Spleen (tissue), 11 donors: ENCODE measurements at regions not wholly inside any gene's neighbourhood (a gene's known extent, or its start where the extent isn't known, plus 50 kb on each side); places are given as distances from the start of the nearest gene placed in this dataset.

Source experiments
- DNase-seq: peaks from one replicate; pipeline ENCODE4 v3.0.0-alpha.2; 2020
- H3K27ac ChIP-seq, 8 donors: fragments of 200-600 bp; sonication (generic) in 7 of 8; 1 replicate in 4 of 8; 2 replicates in 4 of 8; pipeline versions ENCODE4 v1.5.0 to v1.8.0; 2016 to 2021; ENCODE audit warnings: inconsistent platforms in 4 of 8, mild to moderate bottlenecking in 4 of 8, moderate library complexity in 1 of 8
- H3K27me3 ChIP-seq, 7 donors: fragments of 200-600 bp; sonication (generic) in 6 of 7; replicated peaks in 1 of 7; 1 replicate in 4 of 7; 2 replicates in 3 of 7; pipeline versions ENCODE4 v1.5.0 to v1.8.0; 2016 to 2021; ENCODE audit warnings: inconsistent platforms in 3 of 7, mild to moderate bottlenecking in 1 of 7
- H3K36me3 ChIP-seq, 6 donors: fragments of 200-600 bp; sonication (generic) in 5 of 6; 1 replicate in 4 of 6; 2 replicates in 2 of 6; pipeline versions ENCODE4 v1.5.0 to v1.8.0; 2016 to 2021; ENCODE audit warnings: inconsistent platforms in 2 of 6
- H3K4me1 ChIP-seq, 6 donors: fragments of 200-600 bp; sonication (generic) in 5 of 6; 1 replicate in 3 of 6; 2 replicates in 3 of 6; pipeline versions ENCODE4 v1.5.0 to v1.8.0; 2016 to 2021; ENCODE audit warnings: inconsistent platforms in 3 of 6
- H3K4me3 ChIP-seq, 8 donors: fragments of 200-600 bp; sonication (generic) in 7 of 8; 1 replicate in 4 of 8; 2 replicates in 4 of 8; pipeline versions ENCODE4 v1.5.0 to v1.8.0; 2016 to 2021; ENCODE audit warnings: inconsistent platforms in 4 of 8, mild to moderate bottlenecking in 4 of 8, moderate library complexity in 2 of 8
- H3K9me3 ChIP-seq, 8 donors: fragments of 200-600 bp; sonication (generic) in 7 of 8; 1 replicate in 4 of 8; 2 replicates in 4 of 8; pipeline versions ENCODE4 v1.5.0 to v1.8.0; 2016 to 2021; ENCODE audit warnings: inconsistent platforms in 4 of 8
- POLR2A ChIP-seq, 3 donors: fragments of 450-650 bp; IDR thresholded peaks; one replicate each; pipeline ENCODE4 v1.5.1; 2017; ENCODE audit warnings: antibody characterized with exemption in 3 of 3, mild to moderate bottlenecking in 1 of 3
- POLR2AphosphoS5 ChIP-seq, 3 donors: sonication (generic); formaldehyde crosslinking; IDR thresholded peaks; one replicate each; pipeline ENCODE4 v1.5.1; 2017; ENCODE audit warnings: antibody characterized with exemption in 3 of 3
- WGBS, 5 donors: extraction: QIAGEN DNeasy Blood & Tissue Kit in 3 of 5; methylation state at CpG; one replicate each; pipeline versions ENCODE4 v1.1.5 to v1.1.7; 2013 to 2018; 5-methylcytosine and 5-hydroxymethylcytosine counted together
- intact Hi-C: fragments of 100-400 bp; cut with DNase I; formaldehyde crosslinking; loops from one replicate; pipeline ENCODE4 v1.15.0; 2023; ENCODE audit warnings: low total_unique reads
- TF ChIP-seq, protein P1 (sequence below), 11 experiments: fragments of 200-600 bp in 7 of 11; fragments of 450-650 bp in 4 of 11; sonication (generic) in 4 of 11; IDR thresholded peaks in 8 of 11; conservative IDR thresholded peaks in 3 of 11; 1 replicate in 7 of 11; 2 replicates in 4 of 11; pipeline versions ENCODE4 v1.4.0 to v1.8.0; 2016 to 2021; ENCODE audit warnings: antibody characterized with exemption in 11 of 11, inconsistent platforms in 4 of 11, mild to moderate bottlenecking in 1 of 11
- donor health status: healthy with polysubstance abuse.
- donor health status: DM: no; HTN: no; CAD: no; lungs with moderate emphysema.
- donor health status: DM: no; HTN: no; CAD: no.
- donor health status: Bipolar disorder and iron deficiency.
- donor health status: healthy.
- donor health status: DM: no; HTN: no; CAD: no.
- donor health status: DM: yes; HTN: yes; CAD: no.

- intact Hi-C loops, result no loop called here
- H3K9me3 ChIP-seq, result no peaks in the 10 kb centered on the region
- no peaks in the 10 kb centered on the region for H3K4me1 ChIP-seq
- DNase-seq, result no peak
- no peaks in the 10 kb centered on the region for H3K36me3 ChIP-seq
- H3K4me3 ChIP-seq, result no peak overlapping the region
- no peak overlapping the region for H3K27ac ChIP-seq
- TF ChIP-seq POLR2A (IDR thresholded peaks at IDR 0.05) (no peak), POLR2AphosphoS5 (IDR thresholded peaks at IDR 0.05) (no peak)
- TF ChIP-seq, protein P1, sequence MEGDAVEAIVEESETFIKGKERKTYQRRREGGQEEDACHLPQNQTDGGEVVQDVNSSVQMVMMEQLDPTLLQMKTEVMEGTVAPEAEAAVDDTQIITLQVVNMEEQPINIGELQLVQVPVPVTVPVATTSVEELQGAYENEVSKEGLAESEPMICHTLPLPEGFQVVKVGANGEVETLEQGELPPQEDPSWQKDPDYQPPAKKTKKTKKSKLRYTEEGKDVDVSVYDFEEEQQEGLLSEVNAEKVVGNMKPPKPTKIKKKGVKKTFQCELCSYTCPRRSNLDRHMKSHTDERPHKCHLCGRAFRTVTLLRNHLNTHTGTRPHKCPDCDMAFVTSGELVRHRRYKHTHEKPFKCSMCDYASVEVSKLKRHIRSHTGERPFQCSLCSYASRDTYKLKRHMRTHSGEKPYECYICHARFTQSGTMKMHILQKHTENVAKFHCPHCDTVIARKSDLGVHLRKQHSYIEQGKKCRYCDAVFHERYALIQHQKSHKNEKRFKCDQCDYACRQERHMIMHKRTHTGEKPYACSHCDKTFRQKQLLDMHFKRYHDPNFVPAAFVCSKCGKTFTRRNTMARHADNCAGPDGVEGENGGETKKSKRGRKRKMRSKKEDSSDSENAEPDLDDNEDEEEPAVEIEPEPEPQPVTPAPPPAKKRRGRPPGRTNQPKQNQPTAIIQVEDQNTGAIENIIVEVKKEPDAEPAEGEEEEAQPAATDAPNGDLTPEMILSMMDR (IDR thresholded peaks at IDR 0.05 in 8 of 11, conservative IDR thresholded peaks at IDR 0.05 in 3 of 11), result no peak
- H3K27me3 ChIP-seq, result no peaks in the 10 kb centered on the region
- 70 to 83% (median 80%) methylated on average over 2 of the region's 2 CpGs for WGBS, 5 donors
Measured at GRCh38 chr1:215459136-215459535, 108.0 kb upstream of the KCTD3 start.

DNA sequence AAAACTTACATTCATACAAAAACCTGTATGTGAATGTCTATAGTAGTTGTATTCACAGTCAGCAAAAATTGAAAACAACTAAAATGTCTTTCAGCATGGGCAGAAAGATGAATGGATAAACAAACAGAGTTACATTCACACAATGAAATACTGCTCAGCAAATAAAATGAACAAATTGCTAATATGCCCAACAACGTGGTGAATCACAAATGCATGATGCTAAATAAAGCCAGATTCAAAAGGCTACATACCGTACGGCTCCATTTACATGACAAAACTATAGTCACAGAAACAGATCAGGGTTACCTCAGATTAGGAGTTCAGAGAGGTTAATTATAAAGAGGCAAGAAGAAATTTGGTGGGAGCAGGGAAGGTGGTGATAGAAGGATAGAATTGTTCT lies 100.7 kb upstream of the KCTD3 start:
- Histone ChIP-seq H3K9me3 (no peaks in the 10 kb centered on the region), H3K27me3 (no peaks in the 10 kb centered on the region), H3K4me1 (no peaks in the 10 kb centered on the region), H3K36me3 (no peaks in the 10 kb centered on the region), H3K27ac (no peak overlapping the region), H3K4me3 (no peak overlapping the region)
- 73 to 81% (median 79%) methylated on average over 3 of the region's 3 CpGs for WGBS, 5 donors
- TF ChIP-seq, protein P1 (IDR thresholded peaks at IDR 0.05 in 8 of 11, conservative IDR thresholded peaks at IDR 0.05 in 3 of 11), result no peak
- TF ChIP-seq POLR2A (IDR thresholded peaks at IDR 0.05) (no peak), POLR2AphosphoS5 (IDR thresholded peaks at IDR 0.05) (no peak)
- no peak for DNase-seq
- intact Hi-C loops, result no loop called here

GRCh38 chr1:215471463-215471862 lies 95.6 kb upstream of the KCTD3 start:
- no peak for DNase-seq
- H3K27me3 ChIP-seq, result no peaks in the 10 kb centered on the region
- no peaks in the 10 kb centered on the region for H3K4me1 ChIP-seq
- peaks cover 0 to 1% (median 0%) of the 10 kb centered on the region in 8 donors for H3K9me3 ChIP-seq
- no peak overlapping the region for H3K27ac ChIP-seq
- TF ChIP-seq POLR2AphosphoS5 (IDR thresholded peaks at IDR 0.05) (no peak), POLR2A (IDR thresholded peaks at IDR 0.05) (no peak)
- TF ChIP-seq, protein P1 (IDR thresholded peaks at IDR 0.05 in 8 of 11, conservative IDR thresholded peaks at IDR 0.05 in 3 of 11), result no peak
- no peak overlapping the region for H3K4me3 ChIP-seq
- intact Hi-C loops, result no loop called here
- WGBS, 5 donors, result 76 to 91% (median 79%) methylated on average over 2 of the region's 2 CpGs
- H3K36me3 ChIP-seq, result no peaks in the 10 kb centered on the region

GRCh38 chr1:215472723-215473122 lies 94.4 kb upstream of the KCTD3 start:
- no peaks in the 10 kb centered on the region for H3K36me3 ChIP-seq
- no peaks in the 10 kb centered on the region for H3K4me1 ChIP-seq
- intact Hi-C loops, result no loop called here
- peaks cover 0 to 14% (median 8%) of the 10 kb centered on the region in 8 donors for H3K9me3 ChIP-seq
- H3K27me3 ChIP-seq, result no peaks in the 10 kb centered on the region
- no peak overlapping the region for H3K4me3 ChIP-seq
- TF ChIP-seq POLR2A (IDR thresholded peaks at IDR 0.05) (no peak), POLR2AphosphoS5 (IDR thresholded peaks at IDR 0.05) (no peak)
- TF ChIP-seq, protein P1 (IDR thresholded peaks at IDR 0.05 in 8 of 11, conservative IDR thresholded peaks at IDR 0.05 in 3 of 11), result no peak
- DNase-seq, result no peak
- no peak overlapping the region for H3K27ac ChIP-seq
